ENCODE measurements at regions not wholly inside any gene's neighbourhood (a gene's known extent, or its start where the extent isn't known, plus 50 kb on each side); places are given as distances from the start of the nearest gene placed in this dataset.
"Not testable (repeated sequence)": the region's sequence is repeated elsewhere in the genome, so short reads cannot be mapped to it uniquely, and the experiment has no call there.

DNA sequence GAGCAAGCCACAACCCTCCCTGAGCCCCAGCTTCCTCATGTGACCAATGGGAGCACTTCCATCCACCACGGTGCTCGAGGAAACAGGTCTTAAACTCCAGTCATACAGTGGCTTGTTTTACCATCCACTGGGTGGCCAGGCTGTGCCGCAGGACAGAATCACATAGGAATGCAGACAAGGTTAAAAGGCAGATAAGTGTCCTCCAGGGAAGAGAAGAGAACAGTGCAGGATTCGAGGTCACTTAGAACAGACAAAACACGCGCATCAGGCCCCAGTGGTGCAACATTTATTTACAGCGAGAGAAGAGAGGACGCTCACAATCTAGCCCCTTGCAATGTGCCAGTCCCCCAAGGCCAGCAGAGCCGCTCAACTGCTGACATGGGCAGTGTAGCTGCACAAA, 92.8 kb downstream of the TMEM130 start:
- no peak for DNase-seq

DNA sequence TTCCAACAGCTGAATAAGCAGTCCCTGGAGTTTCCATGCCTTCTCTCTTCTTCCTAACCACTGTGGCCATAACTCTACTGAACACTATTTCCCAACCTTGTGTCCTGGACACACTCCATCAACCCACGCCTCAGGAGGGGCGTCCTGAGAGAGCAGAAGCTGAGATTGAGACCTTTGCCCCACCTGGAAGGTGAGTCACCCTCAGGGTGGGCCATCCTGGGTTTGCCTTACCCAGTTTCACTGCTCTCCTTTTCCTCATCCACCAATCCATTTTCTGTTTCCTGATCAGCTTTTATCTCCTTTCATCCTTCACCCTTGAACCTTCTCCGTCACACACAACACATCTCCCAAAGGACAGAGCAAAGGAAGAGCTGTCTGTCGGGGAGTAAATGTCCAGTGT, 91.4 kb downstream of the TMEM130 start:
- no peak for DNase-seq

DNA sequence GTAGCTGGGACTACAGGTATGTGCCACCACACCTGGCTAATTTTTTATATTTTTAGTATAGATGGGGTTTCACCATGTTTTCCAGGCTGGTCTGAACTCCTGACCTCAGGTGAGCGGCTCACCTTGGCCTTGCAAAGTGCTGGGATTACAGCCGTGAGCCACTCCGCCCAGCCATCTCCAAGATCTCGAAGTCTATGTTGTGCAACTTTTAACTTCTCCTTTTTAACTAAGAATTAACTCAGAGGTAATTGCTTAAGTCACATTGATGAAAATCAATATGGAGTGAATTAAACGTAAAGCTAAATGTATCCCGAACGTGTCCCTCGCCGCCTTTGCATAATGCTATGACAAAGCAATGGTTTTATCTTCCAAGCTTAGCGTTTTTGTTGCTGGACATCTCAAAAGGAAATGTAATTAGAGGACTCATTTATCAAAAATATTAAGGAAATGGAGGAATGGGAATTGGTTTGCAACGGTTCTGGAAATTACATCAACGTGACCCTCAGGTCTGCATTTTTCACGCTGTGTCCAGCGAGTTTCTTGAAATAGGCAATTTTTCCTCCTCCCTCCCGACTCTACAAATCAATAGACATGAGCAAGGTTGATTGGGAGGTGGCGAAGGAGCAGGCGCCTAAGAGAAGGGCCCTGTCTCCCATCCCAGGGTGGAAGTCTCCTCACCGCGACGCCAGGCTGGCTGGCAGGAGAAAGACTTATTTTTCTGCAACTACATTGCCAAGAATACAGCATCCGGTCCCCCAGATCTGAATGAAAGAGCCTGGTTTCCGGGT, 89.8 kb downstream of the TMEM130 start:
- no peak for DNase-seq

DNA sequence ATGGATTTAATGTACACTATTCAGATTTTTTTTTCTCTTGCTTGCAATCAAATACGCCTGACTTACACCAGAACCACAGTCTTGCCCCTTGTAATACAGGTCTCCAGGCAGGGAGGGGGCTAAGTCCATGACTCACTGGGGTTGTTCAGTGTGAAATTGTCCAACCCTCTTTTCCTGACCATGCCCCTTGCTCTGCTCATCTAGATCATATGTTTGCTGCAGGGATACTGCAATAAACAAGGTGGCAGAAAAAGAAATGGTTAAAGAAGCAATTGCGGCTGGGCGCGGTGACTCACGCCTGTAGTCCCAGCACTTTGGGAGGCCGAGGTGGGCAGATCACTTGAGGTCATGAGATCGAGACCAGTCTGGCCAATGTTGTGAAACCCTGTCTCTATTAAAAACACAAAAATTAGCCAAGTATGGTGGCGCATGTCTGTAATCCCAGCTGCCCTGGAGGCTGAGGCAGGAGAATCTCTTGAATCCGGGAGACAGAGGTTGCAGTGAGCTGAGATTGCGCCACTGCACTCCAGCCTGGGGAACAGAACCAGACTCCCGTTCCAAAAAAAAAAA, 85.5 kb downstream of the TMEM130 start:
- DNase-seq: no peak

DNA sequence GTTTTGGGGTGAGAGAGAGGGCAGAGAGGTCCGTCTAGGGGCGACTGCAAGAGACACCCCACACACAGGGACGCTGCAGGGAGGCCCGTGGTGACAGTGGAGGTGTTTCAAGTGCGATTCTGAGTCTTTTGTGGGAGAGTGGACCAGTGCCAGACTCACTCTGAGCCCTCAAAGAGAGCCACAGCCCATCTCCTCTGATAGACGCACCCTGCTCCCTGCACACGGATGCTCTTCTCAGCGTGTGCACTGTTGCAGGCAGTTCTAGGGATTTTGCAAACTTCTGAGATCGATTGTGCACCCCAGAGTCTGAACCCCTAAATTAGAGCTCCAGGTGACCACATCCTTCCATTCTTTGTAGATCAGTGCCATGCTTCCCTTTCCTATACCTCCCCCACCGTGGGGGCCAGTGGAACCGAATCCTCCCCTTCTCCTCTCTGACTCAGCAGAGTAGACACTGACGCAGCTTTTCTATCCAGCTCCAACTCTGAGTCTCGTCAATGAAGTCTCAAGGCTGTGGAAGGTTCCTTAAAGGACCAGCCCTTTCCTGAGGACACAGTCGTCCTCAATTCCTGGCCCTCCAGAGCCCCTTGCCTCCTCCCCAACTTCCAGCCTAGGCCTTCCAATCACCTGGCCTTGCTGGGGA, 83.8 kb downstream of the TMEM130 start:
- no peak for DNase-seq

DNA sequence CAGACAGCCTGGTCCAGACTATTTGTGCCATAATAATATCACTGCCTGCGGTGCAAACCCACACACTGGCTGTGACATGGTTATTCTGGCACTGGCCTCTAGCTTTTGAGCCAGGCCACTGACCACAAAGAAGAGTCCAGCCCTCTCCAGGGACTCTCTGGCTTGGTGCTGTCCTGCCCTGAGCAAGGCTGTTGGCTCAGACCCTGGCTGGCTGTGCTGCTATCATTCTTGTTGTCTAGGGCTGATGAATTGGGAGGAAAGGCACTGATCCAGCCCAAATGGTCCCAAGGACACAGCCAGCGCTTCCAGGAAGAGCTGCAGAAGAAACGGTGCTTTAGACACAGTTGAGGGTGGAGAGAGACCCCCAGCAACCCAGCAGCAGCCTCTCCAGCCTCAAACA, 80.8 kb downstream of the TMEM130 start:
- no peak for DNase-seq

DNA sequence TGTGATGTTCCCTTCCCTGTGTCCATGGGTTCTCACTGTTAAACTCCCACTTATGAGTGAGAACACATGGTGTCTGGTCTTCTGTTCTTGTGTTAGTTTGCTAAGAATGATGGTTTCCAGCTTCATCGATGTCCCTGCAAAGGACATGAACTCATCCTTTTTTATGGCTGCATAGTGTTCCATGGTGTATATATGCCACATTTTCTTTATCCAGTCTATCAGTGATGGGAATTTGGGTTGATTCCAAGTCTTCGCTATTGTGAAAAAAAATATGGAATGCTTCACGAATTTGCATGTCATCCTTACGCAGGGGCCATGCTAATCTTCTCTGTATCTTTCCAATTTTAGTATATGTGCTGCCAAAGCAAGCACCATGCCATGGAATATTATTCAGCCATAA, 75.4 kb downstream of the TMEM130 start:
- not testable (repeated sequence) for DNase-seq

DNA sequence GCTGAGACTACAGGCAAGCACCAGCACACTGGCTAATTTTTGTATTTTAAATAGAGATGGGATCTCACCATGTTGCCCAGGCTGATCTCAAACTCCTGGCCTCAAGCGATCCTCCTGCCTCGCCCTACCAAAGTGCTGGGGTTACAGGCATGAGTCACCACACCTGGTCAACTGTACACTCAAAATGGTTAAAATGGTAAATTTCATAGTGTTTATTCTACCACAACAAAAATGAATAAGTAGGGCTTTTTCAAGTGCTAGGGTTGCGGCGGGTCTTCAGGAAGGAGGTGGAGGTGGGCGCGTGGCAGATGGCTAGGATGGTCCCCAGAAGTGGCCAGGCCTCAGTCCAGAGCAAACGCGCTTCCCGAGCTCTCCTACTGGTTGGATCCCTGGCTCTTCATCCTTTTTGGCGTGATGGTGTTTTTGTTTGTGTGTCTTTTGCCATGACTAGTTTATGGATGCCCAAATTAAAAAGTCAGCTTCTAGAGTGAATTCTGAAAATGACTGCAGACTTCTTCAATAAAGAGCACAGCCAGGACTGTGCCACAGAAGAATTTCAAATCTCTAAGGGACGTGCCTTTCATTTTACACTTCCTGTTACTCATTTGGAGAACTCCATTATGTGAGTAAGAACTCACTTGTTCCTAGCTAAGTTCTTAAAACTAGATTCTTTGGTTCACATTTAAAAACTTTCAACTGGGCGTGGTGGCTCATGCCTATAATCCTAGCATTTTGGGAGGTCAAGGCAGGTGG, 73.9 kb downstream of the TMEM130 start:
- no peak for DNase-seq
